Neural cell (in vitro differentiated cells): ENCODE measurements at regions not wholly inside any gene's neighbourhood (a gene's known extent, or its start where the extent isn't known, plus 50 kb on each side); places are given as distances from the start of the nearest gene placed in this dataset.

Experiments used
- CTCF ChIP-seq: fragments of 450-650 bp; IDR thresholded peaks from 2 replicates; pipeline ENCODE4 v1.5.1; 2014; ENCODE audit warnings: antibody characterized with exemption, mild to moderate bottlenecking, moderate library complexity; ENCODE audit not compliant: poor library complexity, severe bottlenecking
- EP300 ChIP-seq: fragments of 450-650 bp; conservative IDR thresholded peaks from 2 replicates; pipeline ENCODE4 v1.6.1; 2014; ENCODE audit warnings: antibody characterized with exemption, mild to moderate bottlenecking, moderate library complexity; ENCODE audit not compliant: poor library complexity, severe bottlenecking
- RAD21 ChIP-seq: fragments of 450-650 bp; conservative IDR thresholded peaks from 2 replicates; pipeline ENCODE4 v1.6.1; 2014; ENCODE audit warnings: antibody characterized with exemption, mild to moderate bottlenecking, moderate library complexity
- REST ChIP-seq: IDR thresholded peaks from 2 replicates; pipeline ENCODE4 v1.6.1; 2012; ENCODE audit warnings: borderline replicate concordance

- TF ChIP-seq CTCF = no peak
- TF ChIP-seq REST = no peak
- peak; percentile 29 for TF ChIP-seq RAD21
- TF ChIP-seq EP300 = no peak
These were observed 435.9 kb downstream of the TSN start for GRCh38 chr2:122191331-122191730.
